HG02763 (cell line): ENCODE measurements at regions not wholly inside any gene's neighbourhood (a gene's known extent, or its start where the extent isn't known, plus 50 kb on each side); places are given as distances from the start of the nearest gene placed in this dataset.

Experiments used
- ATAC-seq: cut with Tn5 transposase; IDR thresholded peaks from one replicate; pipeline ENCODE4 v1.9.1; 2021; ENCODE audit warnings: mild to moderate bottlenecking, moderate library complexity; ENCODE audit not compliant: unreplicated experiment

GRCh38 chr5:68531970-68532369 is 316.4 kb downstream of the PIK3R1 start:
- ATAC-seq: no peak

GRCh38 chr5:68533051-68533450 is 317.5 kb downstream of the PIK3R1 start:
- ATAC-seq: no peak

DNA sequence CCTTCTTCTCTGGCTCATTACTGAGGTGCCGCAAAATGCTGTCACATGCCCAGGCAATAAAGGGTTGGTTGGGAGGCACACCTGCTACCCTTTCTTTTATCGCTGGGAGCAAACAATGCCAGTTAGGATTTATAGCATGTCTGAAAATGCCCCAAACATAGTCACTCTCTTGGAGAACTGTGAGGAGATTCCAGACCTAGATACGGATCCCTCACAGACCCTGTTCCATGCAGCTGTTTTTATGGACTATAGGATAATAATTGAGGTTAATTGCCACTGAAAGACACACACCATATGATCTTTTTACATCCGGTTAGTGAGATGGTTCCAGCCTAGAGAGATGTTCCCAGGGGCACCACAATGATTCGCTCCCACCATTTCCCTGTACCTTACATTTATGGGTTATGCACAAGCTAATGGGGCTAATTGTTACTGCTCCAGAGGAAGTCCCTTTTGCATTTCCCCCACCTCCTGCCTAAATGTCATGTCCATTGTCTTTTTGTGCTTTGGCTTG is 318.1 kb downstream of the PIK3R1 start:
- ATAC-seq: no peak

DNA sequence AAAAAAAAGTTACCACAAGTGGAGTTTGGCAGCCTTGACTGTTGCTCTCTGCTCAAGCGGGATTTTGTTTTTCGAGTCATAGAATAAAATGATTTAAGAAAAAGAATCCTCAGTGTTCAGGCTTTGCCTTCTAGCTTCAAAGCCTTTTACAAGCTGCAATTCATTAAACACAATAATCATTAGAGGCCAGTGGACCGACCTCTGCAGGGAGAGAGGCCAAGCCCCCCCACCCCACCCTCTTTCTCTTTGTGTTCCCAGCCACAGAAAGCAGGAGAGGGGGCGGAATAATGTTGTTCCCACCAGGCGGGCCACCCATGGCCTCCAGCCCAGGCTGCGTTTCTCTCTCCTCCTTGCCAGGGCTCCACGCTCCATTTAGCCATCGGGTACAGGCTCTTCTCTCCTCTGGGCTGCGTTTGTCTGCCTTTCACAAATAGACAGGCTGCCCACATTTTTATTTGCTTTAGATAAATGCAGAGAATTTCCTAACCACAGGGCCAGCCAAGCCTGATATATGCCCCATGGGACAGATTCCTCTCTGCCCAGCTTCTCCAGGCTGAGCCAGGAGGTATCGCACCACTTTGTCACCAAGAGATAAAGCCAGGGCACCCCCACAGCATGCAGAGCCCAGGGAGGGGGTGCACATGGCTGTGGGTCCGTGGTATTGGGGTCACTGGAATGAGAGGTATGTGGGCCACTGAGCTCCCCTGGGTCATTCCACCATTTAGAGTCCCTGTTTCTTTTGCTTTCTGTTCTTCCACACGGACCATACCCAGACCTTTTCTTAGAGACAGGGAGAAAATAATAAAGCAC is 318.8 kb downstream of the PIK3R1 start:
- ATAC-seq: no peak

DNA sequence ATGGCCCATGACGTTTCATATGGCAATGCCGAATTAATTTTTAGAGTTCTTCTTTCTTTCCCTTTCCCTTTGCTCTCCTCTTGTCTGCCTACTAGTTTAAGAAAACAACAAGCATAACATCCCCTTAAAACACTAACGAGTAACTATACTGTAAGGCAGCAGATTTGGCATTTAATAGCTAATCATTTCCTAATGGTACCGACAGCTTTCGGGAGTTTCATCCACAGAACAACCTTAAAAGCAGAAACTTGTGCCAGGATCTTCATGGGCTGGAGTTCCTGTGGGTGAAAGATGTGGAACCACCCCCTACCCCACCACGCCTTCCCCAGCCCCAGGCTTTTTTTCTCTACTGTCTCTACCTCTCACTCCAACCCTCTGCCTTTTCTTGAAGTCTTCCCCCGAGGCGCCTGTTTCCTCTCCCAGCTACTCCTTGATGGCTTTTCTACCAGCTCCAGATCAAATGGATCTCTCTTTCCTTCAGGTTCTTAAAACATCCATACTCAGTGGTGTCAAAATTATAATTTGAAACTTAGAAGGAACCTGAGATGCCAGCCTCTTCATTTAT is 319.5 kb downstream of the PIK3R1 start:
- ATAC-seq: no peak

DNA sequence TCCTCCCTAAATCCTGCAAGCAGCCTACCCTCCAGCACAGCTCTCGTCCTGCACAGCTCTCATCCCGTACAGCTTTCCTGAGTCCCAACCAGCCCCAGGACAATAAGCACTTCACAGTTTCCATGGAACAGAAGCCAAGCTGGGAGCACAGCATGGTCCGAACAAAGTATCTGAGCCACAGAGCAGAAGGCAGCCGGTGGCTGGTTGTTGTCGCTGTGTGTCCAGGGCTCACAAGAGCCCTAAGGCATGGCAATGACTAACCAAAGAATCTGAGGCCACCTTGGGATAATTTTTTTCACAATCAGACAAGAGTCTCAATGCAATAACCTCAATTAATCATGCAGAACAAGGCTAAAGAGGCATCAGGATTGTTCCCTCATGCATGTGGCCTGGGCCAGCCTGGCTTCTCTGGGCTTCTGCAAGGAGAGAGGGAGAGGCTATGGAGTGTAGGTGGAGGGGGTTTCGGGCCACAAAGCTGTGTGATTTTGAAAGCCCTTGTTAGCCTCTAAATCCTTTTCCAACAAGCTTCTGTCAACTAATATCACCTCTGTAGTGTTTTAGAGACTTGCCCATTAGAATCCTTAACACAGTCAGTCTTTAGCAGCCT is 323.4 kb downstream of the PIK3R1 start:
- no peak for ATAC-seq

GRCh38 chr5:68540798-68541590 is 325.4 kb downstream of the PIK3R1 start:
- ATAC-seq: no peak

- no peak for ATAC-seq
Measured at GRCh38 chr5:68542207-68542606, 326.7 kb downstream of the PIK3R1 start.

DNA sequence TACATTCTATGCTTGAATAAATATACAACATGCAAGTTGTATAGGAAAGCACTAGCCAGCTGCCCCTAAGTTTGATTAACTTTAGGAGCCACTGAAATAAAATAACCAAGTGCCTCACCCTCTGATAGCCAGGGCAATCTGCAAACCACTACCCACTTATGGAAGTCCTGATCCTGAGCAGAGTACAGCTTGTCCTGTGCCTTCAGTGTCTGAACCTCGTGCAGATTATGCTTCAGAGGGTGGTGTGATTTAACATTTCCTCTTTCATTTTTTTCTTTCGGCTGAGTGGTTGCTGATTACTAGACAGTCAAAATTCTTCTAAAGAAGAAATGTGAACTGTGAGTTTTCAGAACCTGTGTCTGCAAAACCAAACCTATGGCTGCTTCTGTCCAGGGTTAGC is 327.7 kb downstream of the PIK3R1 start:
- no peak for ATAC-seq

DNA sequence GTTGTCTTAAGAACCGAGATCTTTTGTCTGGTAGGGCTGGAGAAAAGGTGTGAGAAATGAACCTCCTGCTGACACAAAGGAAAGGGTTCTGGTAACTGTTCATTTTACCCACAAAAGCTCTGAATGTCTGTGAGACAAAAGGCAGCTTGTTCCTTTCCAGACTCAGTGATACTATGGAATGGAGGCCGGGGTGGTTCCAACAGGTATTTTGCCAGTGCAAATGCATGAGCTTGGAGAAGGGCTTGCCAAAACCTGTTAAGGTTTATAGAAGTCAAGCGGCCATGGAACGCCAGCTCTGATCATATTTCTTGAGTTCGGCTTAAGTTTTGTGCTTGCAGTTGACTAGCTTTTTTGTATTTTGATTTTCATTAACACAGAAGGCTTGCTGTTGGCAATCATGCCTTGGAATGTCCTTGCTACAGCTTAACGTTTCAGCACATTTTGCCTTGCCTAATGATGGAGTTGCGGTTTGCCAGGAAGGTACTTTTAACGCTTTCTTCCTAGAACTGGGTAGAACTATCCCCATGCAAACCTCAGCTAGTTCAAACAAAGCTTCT is 328.6 kb downstream of the PIK3R1 start:
- ATAC-seq: no peak

DNA sequence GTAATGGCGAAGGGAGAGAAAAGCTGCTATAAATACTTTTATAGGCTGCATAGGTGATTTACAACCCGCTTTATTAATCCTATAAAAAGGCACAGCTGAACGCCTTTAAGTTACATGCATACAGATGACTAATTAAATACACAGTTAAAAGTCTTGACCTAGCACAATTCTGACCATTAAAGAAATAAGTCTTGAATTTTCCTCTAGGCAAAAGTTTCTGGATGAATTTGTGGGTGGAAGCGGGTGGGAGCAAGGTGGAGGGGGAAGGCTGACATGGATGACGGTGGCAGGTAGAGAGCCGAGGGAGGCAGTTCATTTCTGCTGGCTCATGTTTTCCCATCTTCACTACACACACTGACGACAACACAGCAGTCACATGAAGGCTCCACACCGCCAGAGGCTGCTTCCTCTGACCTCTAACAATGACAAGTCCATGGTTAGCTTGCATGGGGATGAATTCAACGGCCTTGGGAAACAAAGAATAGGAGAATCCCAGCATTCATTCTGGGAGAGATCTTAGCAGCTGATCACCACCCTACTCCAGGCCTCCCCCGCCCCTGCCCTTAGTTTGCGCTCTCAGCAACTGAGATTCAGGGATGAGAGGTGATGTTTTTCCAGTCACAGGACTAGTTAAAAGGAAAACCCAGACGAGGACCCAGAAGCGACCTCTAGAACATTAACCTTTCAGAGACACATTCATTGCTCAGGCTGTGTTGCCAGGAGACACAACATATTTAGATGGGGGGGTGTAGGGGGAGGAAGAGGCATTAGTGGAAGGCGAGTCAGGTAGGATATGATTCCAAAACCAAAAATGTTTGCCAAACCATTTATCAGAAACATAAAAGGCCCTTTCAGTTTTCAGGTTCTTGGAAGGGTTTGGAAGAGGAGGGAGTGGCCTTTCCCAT is 329.3 kb downstream of the PIK3R1 start:
- no peak for ATAC-seq

- ATAC-seq: no peak
Measured at GRCh38 chr5:68545636-68546295, 330.2 kb downstream of the PIK3R1 start.

GRCh38 chr5:68547056-68547455 is 331.5 kb downstream of the PIK3R1 start:
- ATAC-seq: no peak

DNA sequence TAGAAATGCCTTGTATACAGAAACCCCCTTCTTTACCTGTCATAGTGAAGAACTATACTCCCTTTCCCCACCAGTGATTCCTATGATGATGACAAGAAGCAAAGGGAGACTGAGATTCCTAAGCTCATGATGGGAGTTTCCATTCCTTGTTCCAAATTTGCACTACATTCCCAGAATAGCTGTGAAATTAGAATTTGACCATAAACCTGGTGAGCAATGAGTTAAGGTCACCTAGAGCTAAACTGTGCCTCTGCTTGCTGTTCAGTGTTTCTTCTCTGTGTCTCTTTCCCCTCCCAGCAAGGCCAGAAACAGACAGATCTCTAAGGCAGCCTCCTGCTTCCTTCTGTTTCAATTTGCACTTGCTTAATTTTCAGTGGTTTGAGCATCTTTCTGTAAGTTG is 332.1 kb downstream of the PIK3R1 start:
- no peak for ATAC-seq

GRCh38 chr5:68548959-68549676 is 333.6 kb downstream of the PIK3R1 start:
- ATAC-seq: no peak

- ATAC-seq: no peak
Measured at GRCh38 chr5:68550015-68550414, 334.5 kb downstream of the PIK3R1 start.

- ATAC-seq: no peak
Measured at GRCh38 chr5:68551436-68551835, 335.9 kb downstream of the PIK3R1 start.

- no peak for ATAC-seq
Measured at GRCh38 chr5:68554571-68555279, 339.2 kb downstream of the PIK3R1 start.
